Colonic mucosa (tissue), 4 donors: ENCODE measurements at regions not wholly inside any gene's neighbourhood (a gene's known extent, or its start where the extent isn't known, plus 50 kb on each side); places are given as distances from the start of the nearest gene placed in this dataset.

Experiments
- DNase-seq: peaks from one replicate; pipeline ENCODE4 v3.0.0-alpha.2; 2020
- H3K27ac ChIP-seq: fragments of 200-600 bp; one replicate; pipeline ENCODE4 v1.8.0; 2021
- H3K27me3 ChIP-seq: fragments of 200-600 bp; one replicate; pipeline ENCODE4 v1.8.0; 2021
- H3K36me3 ChIP-seq: fragments of 200-600 bp; one replicate; pipeline ENCODE4 v1.8.0; 2021
- H3K4me1 ChIP-seq: fragments of 200-600 bp; one replicate; pipeline ENCODE4 v1.8.0; 2021; ENCODE audit warnings: mild to moderate bottlenecking
- H3K4me3 ChIP-seq: fragments of 200-600 bp; one replicate; pipeline ENCODE4 v1.8.0; 2021
- H3K9ac ChIP-seq, 2 donors: one replicate each; pipeline ENCODE4 v1.7.0; 2013; ENCODE audit warnings: control low read depth in 2 of 2, low read depth in 2 of 2, low read length in 2 of 2
- H3K9me3 ChIP-seq: fragments of 200-600 bp; one replicate; pipeline ENCODE4 v1.8.0; 2021
- intact Hi-C: fragments of 100-400 bp; cut with DNase I; formaldehyde crosslinking; loops from one replicate; pipeline ENCODE4 v1.14.1; 2022
- TF ChIP-seq, protein P1 (sequence below): fragments of 200-600 bp; IDR thresholded peaks from one replicate; pipeline ENCODE4 v1.8.0; 2022; ENCODE audit warnings: antibody characterized with exemption, mild to moderate bottlenecking
- donor health status: healthy.
- donor health status: DM: no; HTN: no; CAD: no.
- donor health status: DM: no; HTN: no; CAD: no.

DNA sequence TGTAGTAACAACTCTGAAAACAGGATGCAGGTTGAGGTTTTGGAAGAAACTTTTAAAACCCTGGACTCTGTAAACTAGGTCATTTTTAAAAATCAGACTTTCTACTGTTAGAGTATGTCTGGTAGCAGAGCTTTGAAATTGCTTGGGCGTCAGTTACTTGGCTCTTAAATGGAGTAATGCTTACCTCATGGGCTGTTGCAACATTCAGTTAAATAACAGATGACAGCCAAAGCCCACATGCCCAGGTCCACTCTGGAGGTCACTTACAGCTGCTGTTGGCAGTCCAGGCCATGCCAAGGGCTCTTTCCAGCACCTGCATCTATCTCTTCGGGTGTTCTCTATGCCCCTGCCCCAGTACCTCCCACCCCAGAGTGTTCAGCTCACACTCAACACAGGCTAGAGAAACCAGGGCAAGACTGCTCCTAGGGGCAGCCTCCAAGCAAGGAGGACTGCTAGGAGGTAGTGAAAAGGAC, 96.4 kb downstream of the BANF2 start:
- Histone ChIP-seq H3K27ac (no peak overlapping the region), H3K4me1 (no peaks in the 10 kb centered on the region), H3K27me3 (no peaks in the 10 kb centered on the region), H3K9me3 (no peaks in the 10 kb centered on the region), H3K9ac (no peak overlapping the region), H3K4me3 (no peak overlapping the region), H3K36me3 (no peaks in the 10 kb centered on the region)
- TF ChIP-seq, protein P1, sequence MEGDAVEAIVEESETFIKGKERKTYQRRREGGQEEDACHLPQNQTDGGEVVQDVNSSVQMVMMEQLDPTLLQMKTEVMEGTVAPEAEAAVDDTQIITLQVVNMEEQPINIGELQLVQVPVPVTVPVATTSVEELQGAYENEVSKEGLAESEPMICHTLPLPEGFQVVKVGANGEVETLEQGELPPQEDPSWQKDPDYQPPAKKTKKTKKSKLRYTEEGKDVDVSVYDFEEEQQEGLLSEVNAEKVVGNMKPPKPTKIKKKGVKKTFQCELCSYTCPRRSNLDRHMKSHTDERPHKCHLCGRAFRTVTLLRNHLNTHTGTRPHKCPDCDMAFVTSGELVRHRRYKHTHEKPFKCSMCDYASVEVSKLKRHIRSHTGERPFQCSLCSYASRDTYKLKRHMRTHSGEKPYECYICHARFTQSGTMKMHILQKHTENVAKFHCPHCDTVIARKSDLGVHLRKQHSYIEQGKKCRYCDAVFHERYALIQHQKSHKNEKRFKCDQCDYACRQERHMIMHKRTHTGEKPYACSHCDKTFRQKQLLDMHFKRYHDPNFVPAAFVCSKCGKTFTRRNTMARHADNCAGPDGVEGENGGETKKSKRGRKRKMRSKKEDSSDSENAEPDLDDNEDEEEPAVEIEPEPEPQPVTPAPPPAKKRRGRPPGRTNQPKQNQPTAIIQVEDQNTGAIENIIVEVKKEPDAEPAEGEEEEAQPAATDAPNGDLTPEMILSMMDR, result no peak
- DNase-seq, result no peak
- intact Hi-C loops, result no loop called here

- H3K9ac ChIP-seq, result no peak overlapping the region
- intact Hi-C loops, result no loop called here
- no peak overlapping the region for H3K27ac ChIP-seq
- no peaks in the 10 kb centered on the region for H3K9me3 ChIP-seq
- DNase-seq, result no peak
- TF ChIP-seq, protein P1, result no peak
- H3K4me3 ChIP-seq, result no peak overlapping the region
- H3K4me1 ChIP-seq, result no peaks in the 10 kb centered on the region
- no peaks in the 10 kb centered on the region for H3K27me3 ChIP-seq
- H3K36me3 ChIP-seq, result no peaks in the 10 kb centered on the region
Measured at GRCh38 chr20:17795501-17796071, 95.8 kb downstream of the BANF2 start.

GRCh38 chr20:17795003-17795402, 95.2 kb downstream of the BANF2 start:
- no peak overlapping the region for H3K9ac ChIP-seq
- intact Hi-C loops, result no loop called here
- TF ChIP-seq, protein P1, result no peak
- no peaks in the 10 kb centered on the region for H3K4me1 ChIP-seq
- DNase-seq, result no peak
- H3K27ac ChIP-seq, result no peak overlapping the region
- no peaks in the 10 kb centered on the region for H3K27me3 ChIP-seq
- no peaks in the 10 kb centered on the region for H3K36me3 ChIP-seq
- no peak overlapping the region for H3K4me3 ChIP-seq
- H3K9me3 ChIP-seq, result no peaks in the 10 kb centered on the region

GRCh38 chr20:17794400-17794799, 94.6 kb downstream of the BANF2 start:
- intact Hi-C loops, result no loop called here
- H3K36me3 ChIP-seq, result no peaks in the 10 kb centered on the region
- TF ChIP-seq, protein P1, result no peak
- no peaks in the 10 kb centered on the region for H3K9me3 ChIP-seq
- H3K27ac ChIP-seq, result no peak overlapping the region
- no peak overlapping the region for H3K4me3 ChIP-seq
- no peaks in the 10 kb centered on the region for H3K27me3 ChIP-seq
- no peak overlapping the region for H3K9ac ChIP-seq
- no peaks in the 10 kb centered on the region for H3K4me1 ChIP-seq
- DNase-seq, result no peak

- Histone ChIP-seq H3K27ac (no peak overlapping the region), H3K27me3 (no peaks in the 10 kb centered on the region), H3K9ac (no peak overlapping the region), H3K4me1 (no peaks in the 10 kb centered on the region), H3K36me3 (no peaks in the 10 kb centered on the region), H3K9me3 (no peaks in the 10 kb centered on the region), H3K4me3 (no peak overlapping the region)
- TF ChIP-seq, protein P1, result no peak
- no peak for DNase-seq
- intact Hi-C loops, result no loop called here
Measured at GRCh38 chr20:17793986-17794385, 94.2 kb downstream of the BANF2 start.
